Suprapubic skin (tissue), 4 donors: ENCODE measurements at regions not wholly inside any gene's neighbourhood (a gene's known extent, or its start where the extent isn't known, plus 50 kb on each side); places are given as distances from the start of the nearest gene placed in this dataset.

ENCODE experiments used
- DNase-seq, 2 donors: peaks; one replicate each; pipeline ENCODE4 v3.0.0-alpha.2; 2019; ENCODE audit warnings: low spot score in 2 of 2
- H3K27ac ChIP-seq: fragments of 200-600 bp; sonication (generic); one replicate; pipeline ENCODE4 v1.5.1; 2019
- H3K27me3 ChIP-seq: fragments of 200-600 bp; sonication (generic); one replicate; pipeline ENCODE4 v1.5.1; 2019
- H3K36me3 ChIP-seq: fragments of 200-600 bp; sonication (generic); one replicate; pipeline ENCODE4 v1.5.1; 2019
- H3K4me1 ChIP-seq: fragments of 200-600 bp; sonication (generic); one replicate; pipeline ENCODE4 v1.5.1; 2019
- H3K4me3 ChIP-seq: fragments of 200-600 bp; sonication (generic); one replicate; pipeline ENCODE4 v1.5.1; 2019; ENCODE audit warnings: mild to moderate bottlenecking
- H3K9me3 ChIP-seq: fragments of 200-600 bp; sonication (generic); one replicate; pipeline ENCODE4 v1.5.1; 2019
- EP300 ChIP-seq: sonication (generic); formaldehyde crosslinking; IDR thresholded peaks from one replicate; pipeline ENCODE4 v1.6.1; 2017; ENCODE audit warnings: antibody characterized with exemption
- POLR2A ChIP-seq, 2 donors: fragments of 450-650 bp; IDR thresholded peaks; one replicate each; pipeline ENCODE4 v1.6.1; 2017; ENCODE audit warnings: antibody characterized with exemption in 2 of 2, mild to moderate bottlenecking in 2 of 2, moderate library complexity in 2 of 2
- POLR2AphosphoS5 ChIP-seq, 3 donors: sonication (generic); formaldehyde crosslinking; IDR thresholded peaks; one replicate each; pipeline ENCODE4 v1.6.1; 2017; ENCODE audit warnings: antibody characterized with exemption in 3 of 3
- WGBS: methylation state at CpG from one replicate; pipeline ENCODE4 v1.1.5; 2018; 5-methylcytosine and 5-hydroxymethylcytosine counted together
- TF ChIP-seq, protein P1 (sequence below), 2 donors: fragments of 200-600 bp in 1 of 2; fragments of 450-650 bp in 1 of 2; sonication (generic) in 1 of 2; IDR thresholded peaks; one replicate each; pipeline ENCODE4 v1.5.1; 2016 to 2019; ENCODE audit warnings: antibody characterized with exemption in 2 of 2, mild to moderate bottlenecking in 1 of 2, moderate library complexity in 1 of 2

DNA sequence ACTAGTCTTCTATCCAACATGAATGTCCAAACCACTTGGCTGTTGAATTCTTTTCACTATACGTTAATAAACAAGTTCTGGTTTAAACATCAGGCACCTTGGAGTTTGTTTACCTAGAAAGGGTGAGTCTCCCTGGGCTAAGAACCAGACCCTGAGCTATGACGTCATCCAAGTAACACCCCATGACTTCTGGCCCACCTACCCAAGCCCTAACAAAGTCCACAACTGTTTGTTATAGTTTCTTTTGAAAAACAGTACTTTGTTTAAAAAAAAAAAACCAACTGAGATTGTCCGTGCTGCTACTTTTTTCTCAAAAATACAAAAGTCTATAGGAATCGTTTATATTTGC is 146.9 kb upstream of the BEND6 start:
- H3K4me3 ChIP-seq, result no peak overlapping the region
- H3K9me3 ChIP-seq, result no peaks in the 10 kb centered on the region
- H3K27ac ChIP-seq, result no peak overlapping the region
- WGBS, result 75% methylated on average over 4 of the region's 4 CpGs
- no peaks in the 10 kb centered on the region for H3K27me3 ChIP-seq
- no peaks in the 10 kb centered on the region for H3K4me1 ChIP-seq
- TF ChIP-seq POLR2A (IDR thresholded peaks at IDR 0.05) (no peak), POLR2AphosphoS5 (IDR thresholded peaks at IDR 0.05) (no peak), EP300 (no peak)
- TF ChIP-seq, protein P1, sequence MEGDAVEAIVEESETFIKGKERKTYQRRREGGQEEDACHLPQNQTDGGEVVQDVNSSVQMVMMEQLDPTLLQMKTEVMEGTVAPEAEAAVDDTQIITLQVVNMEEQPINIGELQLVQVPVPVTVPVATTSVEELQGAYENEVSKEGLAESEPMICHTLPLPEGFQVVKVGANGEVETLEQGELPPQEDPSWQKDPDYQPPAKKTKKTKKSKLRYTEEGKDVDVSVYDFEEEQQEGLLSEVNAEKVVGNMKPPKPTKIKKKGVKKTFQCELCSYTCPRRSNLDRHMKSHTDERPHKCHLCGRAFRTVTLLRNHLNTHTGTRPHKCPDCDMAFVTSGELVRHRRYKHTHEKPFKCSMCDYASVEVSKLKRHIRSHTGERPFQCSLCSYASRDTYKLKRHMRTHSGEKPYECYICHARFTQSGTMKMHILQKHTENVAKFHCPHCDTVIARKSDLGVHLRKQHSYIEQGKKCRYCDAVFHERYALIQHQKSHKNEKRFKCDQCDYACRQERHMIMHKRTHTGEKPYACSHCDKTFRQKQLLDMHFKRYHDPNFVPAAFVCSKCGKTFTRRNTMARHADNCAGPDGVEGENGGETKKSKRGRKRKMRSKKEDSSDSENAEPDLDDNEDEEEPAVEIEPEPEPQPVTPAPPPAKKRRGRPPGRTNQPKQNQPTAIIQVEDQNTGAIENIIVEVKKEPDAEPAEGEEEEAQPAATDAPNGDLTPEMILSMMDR (IDR thresholded peaks at IDR 0.05), result no peak
- H3K36me3 ChIP-seq, result no peaks in the 10 kb centered on the region
- DNase-seq, result no peak

DNA sequence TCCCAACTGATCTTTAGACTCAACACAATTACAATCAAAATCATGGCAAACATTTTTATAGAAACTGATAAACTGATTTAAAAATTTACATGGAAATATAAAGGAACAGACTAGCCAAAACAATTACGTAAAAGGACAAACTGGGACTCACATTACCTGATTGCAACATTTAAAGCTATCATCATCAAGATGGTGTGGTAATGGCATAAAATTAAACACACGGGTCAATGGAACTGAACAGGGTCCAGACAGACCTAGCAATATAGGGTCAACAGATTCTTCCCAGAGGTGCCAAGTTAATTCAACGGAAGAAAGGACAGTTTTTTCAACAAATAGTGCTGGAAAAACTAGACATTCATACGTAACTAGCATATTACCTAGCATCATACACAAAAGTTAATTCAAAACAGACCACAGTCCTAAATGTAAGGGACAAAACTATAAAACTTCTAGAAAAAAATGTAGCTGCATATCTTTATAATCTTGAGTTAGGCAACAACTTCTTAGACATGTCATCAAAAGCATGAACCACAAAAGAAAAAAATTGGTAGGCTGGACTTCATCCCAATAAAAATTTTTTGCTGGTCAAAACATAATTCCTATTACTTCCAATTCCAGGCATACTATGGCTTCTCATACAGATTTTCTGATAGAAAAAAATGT is 147.4 kb upstream of the BEND6 start:
- 90% methylated on average over 4 of the region's 4 CpGs for WGBS
- DNase-seq, result no peak

DNA sequence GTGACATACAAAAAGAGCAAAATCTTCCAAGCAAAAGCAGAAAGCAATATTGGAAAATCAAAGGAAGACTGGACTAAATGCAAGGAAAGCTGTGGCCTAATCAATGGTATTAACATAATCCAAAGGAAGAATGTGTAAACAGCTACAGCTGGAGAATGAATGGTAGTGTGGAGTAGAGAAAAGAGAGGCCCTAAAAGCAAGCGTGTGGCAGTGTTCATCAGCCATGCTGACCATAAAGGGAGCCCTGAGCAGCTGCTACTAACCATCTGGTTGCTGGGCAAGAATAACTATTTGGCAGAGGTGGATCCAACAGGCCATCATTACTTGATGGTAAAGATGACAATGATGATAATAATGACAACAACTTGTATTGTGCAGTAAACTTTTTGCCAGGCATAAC is 148.5 kb upstream of the BEND6 start:
- 74% methylated on average over 1 of the region's 1 CpG for WGBS

More for the DNA sequence above, 147.4 kb upstream of the BEND6 start:
- Histone ChIP-seq H3K4me1 (no peaks in the 10 kb centered on the region), H3K4me3 (no peak overlapping the region), H3K9me3 (no peaks in the 10 kb centered on the region), H3K27ac (no peak overlapping the region), H3K27me3 (no peaks in the 10 kb centered on the region), H3K36me3 (no peaks in the 10 kb centered on the region)
- TF ChIP-seq POLR2A (IDR thresholded peaks at IDR 0.05) (no peak), EP300 (no peak), POLR2AphosphoS5 (IDR thresholded peaks at IDR 0.05) (no peak)
- TF ChIP-seq, protein P1 (IDR thresholded peaks at IDR 0.05), result no peak

DNA sequence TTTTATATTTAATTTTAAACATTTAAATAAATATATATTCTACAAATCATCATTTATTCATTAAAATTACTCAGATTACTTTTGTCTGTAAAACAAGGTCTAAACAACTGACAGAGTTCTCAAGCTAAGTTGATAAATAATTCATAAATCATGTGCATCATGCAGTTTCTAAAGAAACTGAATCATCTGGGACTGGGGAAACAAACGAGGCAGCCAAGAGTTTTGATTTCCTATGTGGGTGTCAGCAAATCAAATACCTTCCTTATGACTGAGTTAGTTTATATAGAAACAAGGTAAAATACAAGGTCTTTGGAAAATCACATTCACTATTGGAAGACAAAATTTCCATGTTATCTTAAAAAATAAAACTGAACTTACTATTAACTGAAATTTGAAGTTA is 149.9 kb upstream of the BEND6 start:
- no peaks in the 10 kb centered on the region for H3K4me1 ChIP-seq
- no peaks in the 10 kb centered on the region for H3K9me3 ChIP-seq
- H3K4me3 ChIP-seq, result no peak overlapping the region
- no peak for DNase-seq
- TF ChIP-seq POLR2A (IDR thresholded peaks at IDR 0.05) (no peak), POLR2AphosphoS5 (IDR thresholded peaks at IDR 0.05) (no peak), EP300 (no peak)
- TF ChIP-seq, protein P1 (IDR thresholded peaks at IDR 0.05), result no peak
- H3K27ac ChIP-seq, result no peak overlapping the region
- H3K27me3 ChIP-seq, result no peaks in the 10 kb centered on the region
- 13% methylated on average over 1 of the region's 1 CpG for WGBS
- H3K36me3 ChIP-seq, result no peaks in the 10 kb centered on the region

More for the DNA sequence above, 148.5 kb upstream of the BEND6 start:
- no peak overlapping the region for H3K4me3 ChIP-seq
- H3K27ac ChIP-seq, result no peak overlapping the region
- no peak for DNase-seq
- no peaks in the 10 kb centered on the region for H3K9me3 ChIP-seq
- no peaks in the 10 kb centered on the region for H3K4me1 ChIP-seq
- H3K27me3 ChIP-seq, result no peaks in the 10 kb centered on the region
- TF ChIP-seq, protein P1 (IDR thresholded peaks at IDR 0.05), result no peak
- no peak for TF ChIP-seq EP300
- no peak for TF ChIP-seq POLR2A (IDR thresholded peaks at IDR 0.05)
- no peak for TF ChIP-seq POLR2AphosphoS5 (IDR thresholded peaks at IDR 0.05)
- H3K36me3 ChIP-seq, result no peaks in the 10 kb centered on the region

DNA sequence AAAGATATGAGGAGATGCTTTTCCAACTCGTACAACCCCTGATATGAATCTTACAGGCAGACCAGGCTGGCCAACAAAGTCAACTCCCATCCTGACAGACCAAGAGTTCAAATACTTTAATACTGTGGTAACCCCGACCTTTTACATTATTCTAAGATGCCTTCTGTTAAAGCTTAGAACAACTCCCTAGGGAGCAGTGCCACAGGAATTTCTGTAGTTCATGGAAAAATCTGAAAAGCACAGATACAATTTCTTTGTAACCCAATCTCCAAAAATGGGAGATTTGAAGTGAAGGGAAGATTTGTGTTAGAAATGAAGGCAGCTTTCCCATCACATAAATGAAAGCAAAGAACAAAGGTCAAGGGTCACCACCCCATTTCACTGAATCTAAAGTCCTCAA is 151.3 kb upstream of the BEND6 start:
- H3K4me1 ChIP-seq, result peaks cover 1% of the 10 kb centered on the region
- no peaks in the 10 kb centered on the region for H3K36me3 ChIP-seq
- no peak for DNase-seq
- H3K27ac ChIP-seq, result no peak overlapping the region
- H3K9me3 ChIP-seq, result no peaks in the 10 kb centered on the region
- TF ChIP-seq, protein P1 (IDR thresholded peaks at IDR 0.05), result no peak
- no peak for TF ChIP-seq EP300
- TF ChIP-seq POLR2A (IDR thresholded peaks at IDR 0.05), result no peak
- TF ChIP-seq POLR2AphosphoS5 (IDR thresholded peaks at IDR 0.05), result no peak
- 59% methylated on average over 2 of the region's 2 CpGs for WGBS
- H3K4me3 ChIP-seq, result no peak overlapping the region
- H3K27me3 ChIP-seq, result no peaks in the 10 kb centered on the region
